ENCODE measurements at regions not wholly inside any gene's neighbourhood (a gene's known extent, or its start where the extent isn't known, plus 50 kb on each side); places are given as distances from the start of the nearest gene placed in this dataset.

DNA sequence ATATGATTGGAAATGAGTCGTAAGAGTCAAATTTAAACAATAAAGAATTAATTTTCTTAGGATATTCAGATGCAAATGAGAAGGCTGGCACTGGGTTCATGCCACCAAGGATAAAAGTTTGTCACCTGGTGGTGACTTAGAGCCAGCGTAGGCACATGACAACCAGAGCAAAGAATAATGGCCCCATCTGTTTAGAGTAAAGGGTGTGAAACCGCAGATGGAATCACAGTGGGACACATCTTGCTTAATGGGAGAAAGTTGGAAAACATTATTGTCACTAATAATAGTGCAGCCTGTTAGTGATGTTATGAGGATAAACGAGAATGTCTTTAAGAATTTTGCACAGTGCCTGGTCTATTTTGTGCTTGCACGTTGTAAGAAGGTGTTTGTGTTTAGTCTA lies 727.8 kb downstream of the QKI start:
- under 1% methylated on average over 5 of the region's 5 CpGs for WGBS (ENCODE audit: insufficient coverage, low coverage, missing lambda C conversion rate)
- H3K27me3 ChIP-seq (ENCODE audit: control insufficient read depth in 2 of 2, insufficient read depth in 2 of 2, low read length in 2 of 2): peaks cover 0 to 9% of the 10 kb centered on the region in 2 experiments; a peak in 1 of 5 replicates
- DNase-seq (ENCODE audit: extremely low read depth in 1 of 4, low spot score in 3 of 4) (no peak), ATAC-seq (no peak), FAIRE-seq (no peak)
- in situ Hi-C loops (cut with MboI): no loop called here
- BruUV-seq (replicated peaks): no TSS peak
- ChIA-PET POLR2A (no interaction called here), CTCF (ENCODE audit: low intra/inter-chr PET ratio) (no interaction called here)
- H3K9me3 ChIP-seq (replicated peaks; ENCODE audit: control insufficient read depth, insufficient read depth, low read depth, low read length): no peaks in the 10 kb centered on the region
- H2AFZ ChIP-seq (ENCODE audit: low read depth, low read length): no peak overlapping the region
- H3K9me1 ChIP-seq (ENCODE audit: control insufficient read depth, insufficient read depth, low read length): no peaks in the 10 kb centered on the region
- no peak overlapping the region for H3K4me2 ChIP-seq (ENCODE audit: insufficient read depth, low read length)
- H3K27ac ChIP-seq (ENCODE audit: extremely low read depth, low read depth, low read length): no peak overlapping the region
- no peaks in the 10 kb centered on the region for H3K4me1 ChIP-seq (replicated peaks in 1 of 2; ENCODE audit: control insufficient read depth in 2 of 2, insufficient read depth in 2 of 2, low read length in 2 of 2)
- H3K79me2 ChIP-seq (ENCODE audit: control insufficient read depth, insufficient read depth, low read length): no peaks in the 10 kb centered on the region
- no peaks in the 10 kb centered on the region for H4K20me1 ChIP-seq (replicated peaks; ENCODE audit: control insufficient read depth, insufficient read depth, low read length)
- intact Hi-C loops (cut with micrococcal nuclease): no loop called here
- no peak overlapping the region for H3K4me3 ChIP-seq
- no peak overlapping the region for H3K9ac ChIP-seq (ENCODE audit: insufficient read depth in 1 of 2, low read depth in 2 of 2, low read length in 2 of 2)
- no peaks in the 10 kb centered on the region for H3K36me3 ChIP-seq (ENCODE audit: control insufficient read depth, insufficient read depth, low read length)
- TF ChIP-seq ELF2 (CRISPR knock-in tag; IDR thresholded peaks at IDR 0.05) (no peak), ZNF766 (CRISPR knock-in tag; conservative IDR thresholded peaks at IDR 0.05) (no peak), TEAD2 (tag; IDR thresholded peaks at IDR 0.05) (no peak), YY1 (IDR thresholded peaks at IDR 0.05; ENCODE audit: borderline replicate concordance in 1 of 3, control insufficient read depth in 1 of 3, extremely low read depth in 1 of 3, insufficient read depth in 3 of 3, insufficient read length in 1 of 3, insufficient replicate concordance in 2 of 3, low read depth in 1 of 3, low read length in 2 of 3) (no peak), ADNP (tag; IDR thresholded peaks at IDR 0.05) (no peak), SPI1 (IDR thresholded peaks at IDR 0.05; ENCODE audit: borderline replicate concordance, low read depth, low read length) (no peak), ZNF224 (CRISPR knock-in tag; IDR thresholded peaks at IDR 0.05) (no peak), SRF (CRISPR knock-in tag; IDR thresholded peaks at IDR 0.05) (no peak), ZKSCAN3 (CRISPR knock-in tag; IDR thresholded peaks at IDR 0.05) (no peak)
- TF ChIP-seq, protein P1, sequence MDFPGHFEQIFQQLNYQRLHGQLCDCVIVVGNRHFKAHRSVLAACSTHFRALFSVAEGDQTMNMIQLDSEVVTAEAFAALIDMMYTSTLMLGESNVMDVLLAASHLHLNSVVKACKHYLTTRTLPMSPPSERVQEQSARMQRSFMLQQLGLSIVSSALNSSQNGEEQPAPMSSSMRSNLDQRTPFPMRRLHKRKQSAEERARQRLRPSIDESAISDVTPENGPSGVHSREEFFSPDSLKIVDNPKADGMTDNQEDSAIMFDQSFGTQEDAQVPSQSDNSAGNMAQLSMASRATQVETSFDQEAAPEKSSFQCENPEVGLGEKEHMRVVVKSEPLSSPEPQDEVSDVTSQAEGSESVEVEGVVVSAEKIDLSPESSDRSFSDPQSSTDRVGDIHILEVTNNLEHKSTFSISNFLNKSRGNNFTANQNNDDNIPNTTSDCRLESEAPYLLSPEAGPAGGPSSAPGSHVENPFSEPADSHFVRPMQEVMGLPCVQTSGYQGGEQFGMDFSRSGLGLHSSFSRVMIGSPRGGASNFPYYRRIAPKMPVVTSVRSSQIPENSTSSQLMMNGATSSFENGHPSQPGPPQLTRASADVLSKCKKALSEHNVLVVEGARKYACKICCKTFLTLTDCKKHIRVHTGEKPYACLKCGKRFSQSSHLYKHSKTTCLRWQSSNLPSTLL (IDR thresholded peaks at IDR 0.05): no peak
- TF ChIP-seq, protein P2, sequence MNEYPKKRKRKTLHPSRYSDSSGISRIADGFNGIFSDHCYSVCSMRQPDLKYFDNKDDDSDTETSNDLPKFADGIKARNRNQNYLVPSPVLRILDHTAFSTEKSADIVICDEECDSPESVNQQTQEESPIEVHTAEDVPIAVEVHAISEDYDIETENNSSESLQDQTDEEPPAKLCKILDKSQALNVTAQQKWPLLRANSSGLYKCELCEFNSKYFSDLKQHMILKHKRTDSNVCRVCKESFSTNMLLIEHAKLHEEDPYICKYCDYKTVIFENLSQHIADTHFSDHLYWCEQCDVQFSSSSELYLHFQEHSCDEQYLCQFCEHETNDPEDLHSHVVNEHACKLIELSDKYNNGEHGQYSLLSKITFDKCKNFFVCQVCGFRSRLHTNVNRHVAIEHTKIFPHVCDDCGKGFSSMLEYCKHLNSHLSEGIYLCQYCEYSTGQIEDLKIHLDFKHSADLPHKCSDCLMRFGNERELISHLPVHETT (CRISPR knock-in tag; conservative IDR thresholded peaks at IDR 0.05 in 1 of 2, IDR thresholded peaks at IDR 0.05 in 1 of 2): no peak
- TF ChIP-seq, protein P3, sequence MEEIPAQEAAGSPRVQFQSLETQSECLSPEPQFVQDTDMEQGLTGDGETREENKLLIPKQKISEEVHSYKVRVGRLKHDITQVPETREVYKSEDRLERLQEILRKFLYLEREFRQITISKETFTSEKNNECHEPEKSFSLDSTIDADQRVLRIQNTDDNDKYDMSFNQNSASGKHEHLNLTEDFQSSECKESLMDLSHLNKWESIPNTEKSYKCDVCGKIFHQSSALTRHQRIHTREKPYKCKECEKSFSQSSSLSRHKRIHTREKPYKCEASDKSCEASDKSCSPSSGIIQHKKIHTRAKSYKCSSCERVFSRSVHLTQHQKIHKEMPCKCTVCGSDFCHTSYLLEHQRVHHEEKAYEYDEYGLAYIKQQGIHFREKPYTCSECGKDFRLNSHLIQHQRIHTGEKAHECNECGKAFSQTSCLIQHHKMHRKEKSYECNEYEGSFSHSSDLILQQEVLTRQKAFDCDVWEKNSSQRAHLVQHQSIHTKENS (CRISPR knock-in tag; IDR thresholded peaks at IDR 0.05): no peak
- TF ChIP-seq, protein P4, sequence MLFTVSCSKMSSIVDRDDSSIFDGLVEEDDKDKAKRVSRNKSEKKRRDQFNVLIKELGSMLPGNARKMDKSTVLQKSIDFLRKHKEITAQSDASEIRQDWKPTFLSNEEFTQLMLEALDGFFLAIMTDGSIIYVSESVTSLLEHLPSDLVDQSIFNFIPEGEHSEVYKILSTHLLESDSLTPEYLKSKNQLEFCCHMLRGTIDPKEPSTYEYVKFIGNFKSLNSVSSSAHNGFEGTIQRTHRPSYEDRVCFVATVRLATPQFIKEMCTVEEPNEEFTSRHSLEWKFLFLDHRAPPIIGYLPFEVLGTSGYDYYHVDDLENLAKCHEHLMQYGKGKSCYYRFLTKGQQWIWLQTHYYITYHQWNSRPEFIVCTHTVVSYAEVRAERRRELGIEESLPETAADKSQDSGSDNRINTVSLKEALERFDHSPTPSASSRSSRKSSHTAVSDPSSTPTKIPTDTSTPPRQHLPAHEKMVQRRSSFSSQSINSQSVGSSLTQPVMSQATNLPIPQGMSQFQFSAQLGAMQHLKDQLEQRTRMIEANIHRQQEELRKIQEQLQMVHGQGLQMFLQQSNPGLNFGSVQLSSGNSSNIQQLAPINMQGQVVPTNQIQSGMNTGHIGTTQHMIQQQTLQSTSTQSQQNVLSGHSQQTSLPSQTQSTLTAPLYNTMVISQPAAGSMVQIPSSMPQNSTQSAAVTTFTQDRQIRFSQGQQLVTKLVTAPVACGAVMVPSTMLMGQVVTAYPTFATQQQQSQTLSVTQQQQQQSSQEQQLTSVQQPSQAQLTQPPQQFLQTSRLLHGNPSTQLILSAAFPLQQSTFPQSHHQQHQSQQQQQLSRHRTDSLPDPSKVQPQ (CRISPR knock-in tag; IDR thresholded peaks at IDR 0.05; ENCODE audit: borderline replicate concordance): no peak

All from K562 (cell line).